Loucy (cell line): ENCODE measurements at regions not wholly inside any gene's neighbourhood (a gene's known extent, or its start where the extent isn't known, plus 50 kb on each side); places are given as distances from the start of the nearest gene placed in this dataset.

Source experiments
- EZH2phosphoT487 ChIP-seq: fragments of 200-600 bp; IDR thresholded peaks from 2 replicates; pipeline ENCODE4 v1.6.1; 2018; ENCODE audit warnings: antibody characterized with exemption, mild to moderate bottlenecking, moderate library complexity, borderline replicate concordance
- TF ChIP-seq, protein P1 (sequence below): fragments of 200-600 bp; sonication (generic); conservative IDR thresholded peaks from 2 replicates; pipeline ENCODE4 v1.5.1; 2014; ENCODE audit warnings: mild to moderate bottlenecking, antibody characterized with exemption, low read length

DNA sequence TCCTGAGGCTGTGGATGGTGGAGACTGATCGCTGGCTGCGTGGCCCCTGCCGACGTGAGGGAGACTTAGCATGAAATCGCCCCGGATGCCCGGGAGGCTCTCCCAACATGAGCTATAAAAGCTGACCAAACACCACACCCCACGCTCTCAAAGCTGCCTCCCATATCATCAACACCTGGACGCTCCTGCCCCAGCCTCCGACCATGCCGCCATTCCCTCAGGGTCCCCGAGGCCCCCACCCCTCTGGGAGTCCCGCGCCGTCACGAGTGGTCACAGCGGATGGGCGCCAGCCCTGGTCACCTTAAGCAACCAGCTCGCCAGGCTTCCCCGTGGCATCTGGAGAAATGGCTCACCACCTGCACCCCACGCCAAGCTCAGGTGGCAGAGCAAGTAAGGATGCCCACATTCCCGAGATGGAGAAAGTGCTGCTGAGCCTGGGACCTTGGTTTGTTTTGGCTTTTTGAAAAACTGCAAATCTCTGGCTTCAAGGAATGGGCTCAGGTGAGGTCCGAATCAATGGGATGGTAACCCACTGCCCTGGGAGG, 196.0 kb downstream of the MED10 start:
- TF ChIP-seq, protein P1, sequence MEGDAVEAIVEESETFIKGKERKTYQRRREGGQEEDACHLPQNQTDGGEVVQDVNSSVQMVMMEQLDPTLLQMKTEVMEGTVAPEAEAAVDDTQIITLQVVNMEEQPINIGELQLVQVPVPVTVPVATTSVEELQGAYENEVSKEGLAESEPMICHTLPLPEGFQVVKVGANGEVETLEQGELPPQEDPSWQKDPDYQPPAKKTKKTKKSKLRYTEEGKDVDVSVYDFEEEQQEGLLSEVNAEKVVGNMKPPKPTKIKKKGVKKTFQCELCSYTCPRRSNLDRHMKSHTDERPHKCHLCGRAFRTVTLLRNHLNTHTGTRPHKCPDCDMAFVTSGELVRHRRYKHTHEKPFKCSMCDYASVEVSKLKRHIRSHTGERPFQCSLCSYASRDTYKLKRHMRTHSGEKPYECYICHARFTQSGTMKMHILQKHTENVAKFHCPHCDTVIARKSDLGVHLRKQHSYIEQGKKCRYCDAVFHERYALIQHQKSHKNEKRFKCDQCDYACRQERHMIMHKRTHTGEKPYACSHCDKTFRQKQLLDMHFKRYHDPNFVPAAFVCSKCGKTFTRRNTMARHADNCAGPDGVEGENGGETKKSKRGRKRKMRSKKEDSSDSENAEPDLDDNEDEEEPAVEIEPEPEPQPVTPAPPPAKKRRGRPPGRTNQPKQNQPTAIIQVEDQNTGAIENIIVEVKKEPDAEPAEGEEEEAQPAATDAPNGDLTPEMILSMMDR: no peak
- TF ChIP-seq EZH2phosphoT487: no peak
